Right kidney (tissue), 1 donor: ENCODE measurements at regions not wholly inside any gene's neighbourhood (a gene's known extent, or its start where the extent isn't known, plus 50 kb on each side); places are given as distances from the start of the nearest gene placed in this dataset.
A peak's percentile ranks its signal among the peaks of the same experiment; 100 is the strongest.
"Not testable (repeated sequence)": the region's sequence is repeated elsewhere in the genome, so short reads cannot be mapped to it uniquely, and the experiment has no call there.

Experiments
- DNase-seq: peaks from one replicate; pipeline ENCODE4 v3.0.0-alpha.2; 2016

DNA sequence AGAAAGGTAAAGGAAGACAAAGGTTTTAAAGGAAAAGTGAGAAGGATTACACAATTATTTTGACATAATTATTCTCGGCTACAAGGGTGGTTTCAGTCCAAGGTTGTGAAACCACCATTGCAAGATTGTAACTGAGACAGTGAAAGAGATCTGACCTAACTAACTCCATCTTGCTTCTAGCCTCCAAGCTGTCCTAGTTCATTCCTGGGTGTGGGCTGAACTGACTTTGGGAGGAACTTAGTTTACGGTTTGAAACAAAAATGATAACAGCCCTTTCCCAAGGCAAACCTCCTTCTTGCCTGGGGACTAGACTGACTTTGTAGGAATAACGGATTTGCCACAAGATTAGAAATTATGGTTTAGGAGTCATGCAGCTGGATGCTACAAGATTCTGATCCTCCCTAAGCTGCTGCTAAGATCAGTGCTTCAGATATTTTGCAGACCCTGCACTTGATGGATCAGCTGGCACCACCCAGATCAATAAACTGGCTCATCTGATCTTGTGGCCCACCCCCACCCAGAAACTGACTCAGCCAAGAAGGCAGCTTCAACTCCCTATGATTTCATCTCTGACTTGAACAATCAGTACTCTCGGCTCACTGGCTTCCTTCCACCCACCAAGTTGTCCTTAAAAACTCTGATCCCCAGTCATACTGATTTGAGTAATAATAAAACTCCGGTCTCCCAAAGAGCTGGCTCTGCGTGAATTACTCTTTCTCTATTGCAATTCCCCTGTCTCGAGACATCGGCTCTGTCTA lies 57.7 kb upstream of the AADACL2 start:
- DNase-seq: no peak

DNA sequence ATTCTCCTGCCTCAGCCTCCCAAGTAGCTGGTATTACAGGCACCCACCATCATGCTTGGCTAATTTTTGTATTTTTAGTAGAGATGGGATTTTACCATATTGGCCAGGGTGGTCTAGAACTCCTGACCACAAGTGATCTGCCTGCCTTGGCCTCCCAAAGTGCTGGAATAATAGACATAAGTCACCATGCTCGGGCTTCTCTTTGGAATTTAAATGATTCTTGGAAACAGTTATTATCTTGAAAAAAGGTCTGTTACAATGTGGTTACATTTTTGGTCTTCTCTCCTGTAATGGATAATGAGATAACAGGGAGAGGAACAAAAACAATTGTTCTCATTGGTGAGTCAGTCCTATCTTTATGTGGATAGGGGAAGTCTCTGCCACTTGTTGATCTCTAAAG lies 59.8 kb upstream of the AADACL2 start:
- DNase-seq: no peak

GRCh38 chr3:151667762-151668161 lies 66.0 kb upstream of the AADACL2 start:
- not testable (repeated sequence) for DNase-seq

DNA sequence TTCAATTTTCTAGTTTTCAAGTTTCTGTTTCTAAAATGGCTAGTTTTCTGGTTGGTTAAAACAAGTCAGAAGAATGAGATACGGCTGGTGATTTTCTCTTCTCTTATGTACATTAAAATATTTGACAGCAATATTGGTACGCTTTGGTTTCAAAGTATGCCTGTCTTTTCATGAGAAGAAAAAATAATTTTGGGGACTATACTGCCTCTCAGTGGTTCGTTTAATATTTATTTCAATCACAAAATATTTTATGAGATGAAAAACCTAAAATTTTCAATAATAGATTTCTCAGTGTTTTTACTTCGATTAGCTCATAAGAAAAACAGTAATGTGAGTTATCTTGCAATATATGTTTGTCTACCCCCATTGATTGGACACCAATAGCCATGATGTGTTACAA lies 72.8 kb upstream of the AADACL2 start:
- no peak for DNase-seq

- no peak for DNase-seq
Observed at GRCh38 chr3:151644986-151645385, 88.7 kb upstream of the AADACL2 start.

GRCh38 chr3:151644020-151644620 lies 89.6 kb upstream of the AADACL2 start:
- no peak for DNase-seq

DNA sequence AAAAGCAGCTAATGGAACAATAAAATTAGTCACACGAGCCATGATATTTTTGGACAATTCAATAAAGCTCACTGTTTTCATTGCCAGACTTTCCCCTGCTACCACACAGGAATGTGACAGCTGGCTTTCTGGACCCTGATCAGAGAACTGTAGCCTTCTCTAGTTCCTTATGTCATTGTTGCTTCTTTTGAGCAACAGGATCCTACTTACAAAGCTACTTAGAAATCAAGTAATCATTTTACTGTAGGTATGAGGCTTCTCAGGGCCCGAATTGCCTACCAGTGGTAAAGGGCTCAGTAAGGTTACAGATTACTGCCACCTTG lies 94.3 kb upstream of the AADACL2 start:
- DNase-seq: no peak

DNA sequence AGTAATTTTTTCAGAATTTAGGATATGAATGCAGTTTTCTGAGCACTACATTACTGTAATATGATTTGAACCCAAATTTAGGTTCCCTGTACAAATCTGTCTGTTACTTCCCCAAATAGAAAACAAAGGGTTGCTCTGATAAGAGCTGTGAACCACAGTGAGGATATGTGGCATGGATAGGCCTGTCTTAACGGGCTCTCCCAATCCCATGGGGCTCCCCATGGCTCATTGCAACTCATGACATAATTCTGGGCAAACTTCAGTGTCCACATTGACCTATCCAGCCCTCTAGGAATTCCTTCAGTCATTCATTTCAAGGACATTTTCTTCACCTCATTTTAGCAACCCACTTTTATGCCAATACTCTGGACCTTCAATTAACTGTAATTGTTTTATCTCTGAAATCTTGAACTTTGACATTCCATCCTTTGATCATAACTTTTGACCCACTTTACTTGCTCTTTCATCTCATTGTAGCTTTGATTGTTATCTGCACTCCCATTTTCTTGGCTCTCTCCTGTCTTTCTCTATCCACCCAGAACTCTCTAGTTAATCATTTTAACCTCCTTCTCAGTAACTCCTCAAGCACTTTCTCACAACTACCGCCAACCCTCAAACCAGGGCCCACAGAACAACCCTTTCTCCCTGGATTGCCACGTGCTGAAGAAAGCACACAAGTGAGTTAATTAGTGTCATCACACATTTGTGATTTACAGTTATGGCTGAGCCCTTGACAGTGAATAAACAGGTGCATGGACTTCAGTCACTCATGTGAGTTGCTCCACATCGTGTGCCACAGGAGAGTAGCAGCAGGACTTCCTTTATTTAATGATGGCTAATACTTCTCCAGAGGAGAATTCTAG lies 94.9 kb upstream of the AADACL2 start:
- peak; percentile 9 for DNase-seq

GRCh38 chr3:151635905-151636304 lies 97.8 kb upstream of the AADACL2 start:
- no peak for DNase-seq

DNA sequence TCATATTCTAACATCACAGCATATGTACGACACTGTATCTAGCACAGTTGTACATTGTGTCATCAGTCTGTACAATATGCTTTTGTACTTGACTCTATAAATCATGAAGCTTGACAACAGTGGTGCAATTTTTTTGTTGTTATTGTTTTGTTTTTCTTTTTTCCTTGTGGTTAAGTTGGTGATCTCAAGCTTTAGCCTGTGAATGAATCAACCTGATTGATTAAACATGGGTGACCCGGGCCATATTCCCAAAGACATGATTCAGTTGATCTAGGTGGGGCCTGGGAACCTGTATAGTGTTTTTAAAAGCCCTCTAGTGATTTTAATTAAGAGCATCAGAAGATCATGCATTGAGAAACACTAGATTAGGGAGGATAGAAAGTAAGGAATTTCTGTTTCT lies 101.8 kb upstream of the AADACL2 start:
- DNase-seq: no peak

- no peak for DNase-seq
Observed at GRCh38 chr3:151630938-151631441, 102.7 kb upstream of the AADACL2 start.

DNA sequence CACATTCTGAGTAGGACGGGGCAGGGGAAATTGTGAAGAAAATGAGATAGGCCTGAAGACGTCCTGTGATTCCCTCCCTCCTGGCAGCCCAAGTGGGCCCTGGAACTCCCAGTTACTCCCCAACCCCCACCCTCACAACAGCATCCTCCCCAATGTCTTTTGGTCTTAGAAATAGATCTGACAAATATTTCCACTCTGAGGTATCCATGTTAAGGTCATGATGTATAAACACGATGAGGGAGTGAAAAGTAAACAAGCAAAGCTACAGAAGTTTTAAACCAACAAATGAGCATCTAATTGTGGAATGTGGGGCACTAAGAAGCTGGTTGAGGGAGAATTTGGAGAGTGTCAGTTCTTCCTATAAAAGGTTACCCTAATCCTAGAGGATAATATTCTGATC lies 103.7 kb upstream of the AADACL2 start:
- DNase-seq: no peak

GRCh38 chr3:151625586-151625985 lies 108.1 kb upstream of the AADACL2 start:
- no peak for DNase-seq

GRCh38 chr3:151625086-151625485 lies 108.6 kb upstream of the AADACL2 start:
- DNase-seq: no peak

GRCh38 chr3:151620071-151620470 lies 113.7 kb upstream of the AADACL2 start:
- no peak for DNase-seq

GRCh38 chr3:151615464-151615863 lies 118.3 kb upstream of the AADACL2 start:
- DNase-seq: no peak

DNA sequence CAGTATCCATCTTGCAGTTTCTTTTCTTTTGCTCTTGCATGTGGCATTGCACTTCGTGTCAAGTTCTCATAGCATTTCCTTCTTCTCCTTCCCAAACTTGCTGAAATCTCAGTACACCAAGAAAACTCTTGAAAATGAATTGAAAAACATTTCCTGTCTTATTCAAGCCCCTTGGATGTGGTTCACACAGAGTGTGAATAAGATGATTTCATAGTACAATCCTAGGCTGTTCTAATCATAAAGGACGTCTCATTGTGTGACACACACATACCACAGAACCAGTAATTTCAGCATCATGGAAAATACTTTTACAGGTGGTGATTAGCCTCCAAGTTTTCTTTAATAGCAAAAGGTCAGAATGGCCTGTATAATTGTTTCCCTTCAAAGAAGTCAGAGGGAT lies 121.6 kb upstream of the AADACL2 start:
- DNase-seq: no peak

GRCh38 chr3:151611419-151611818 lies 122.3 kb upstream of the AADACL2 start:
- no peak for DNase-seq

DNA sequence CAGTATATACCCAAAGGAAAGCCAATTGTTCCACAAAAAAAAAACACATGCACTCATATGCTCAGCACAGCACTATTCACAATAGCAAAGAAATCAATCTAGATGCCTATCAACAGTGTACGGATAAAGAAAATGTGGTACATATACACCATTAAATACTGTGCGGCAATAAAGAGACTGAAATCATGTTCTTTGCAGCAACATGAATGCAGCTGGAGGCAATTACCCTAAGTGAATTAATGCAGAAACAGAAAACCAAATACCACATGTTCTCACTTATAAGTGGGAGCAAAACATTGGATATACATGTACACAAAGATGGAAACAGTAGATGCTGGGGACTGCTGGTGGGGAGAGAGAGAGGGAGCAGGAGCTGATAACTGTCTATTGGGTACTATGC lies 124.2 kb upstream of the AADACL2 start:
- DNase-seq: no peak

GRCh38 chr3:151604891-151605290 lies 128.8 kb upstream of the AADACL2 start:
- DNase-seq: no peak

DNA sequence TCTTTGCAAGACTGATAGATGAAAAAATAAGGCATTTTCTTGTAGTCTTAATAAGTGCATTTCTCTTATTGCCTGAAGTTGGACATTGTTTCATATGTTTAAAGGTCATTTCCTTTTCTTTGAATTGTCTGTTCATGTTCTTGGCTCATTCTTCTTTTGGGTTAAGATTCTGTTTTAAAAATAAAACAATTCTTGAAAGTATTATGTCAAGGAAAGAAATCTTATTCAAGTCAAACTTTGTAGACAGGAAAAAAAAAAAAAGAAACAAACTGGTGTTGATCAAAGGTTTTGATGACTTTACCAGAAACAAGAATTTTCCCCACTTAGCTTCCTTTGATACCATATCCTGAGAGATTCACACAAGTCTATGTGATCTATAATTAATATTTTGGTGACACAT lies 132.9 kb upstream of the AADACL2 start:
- DNase-seq: no peak

DNA sequence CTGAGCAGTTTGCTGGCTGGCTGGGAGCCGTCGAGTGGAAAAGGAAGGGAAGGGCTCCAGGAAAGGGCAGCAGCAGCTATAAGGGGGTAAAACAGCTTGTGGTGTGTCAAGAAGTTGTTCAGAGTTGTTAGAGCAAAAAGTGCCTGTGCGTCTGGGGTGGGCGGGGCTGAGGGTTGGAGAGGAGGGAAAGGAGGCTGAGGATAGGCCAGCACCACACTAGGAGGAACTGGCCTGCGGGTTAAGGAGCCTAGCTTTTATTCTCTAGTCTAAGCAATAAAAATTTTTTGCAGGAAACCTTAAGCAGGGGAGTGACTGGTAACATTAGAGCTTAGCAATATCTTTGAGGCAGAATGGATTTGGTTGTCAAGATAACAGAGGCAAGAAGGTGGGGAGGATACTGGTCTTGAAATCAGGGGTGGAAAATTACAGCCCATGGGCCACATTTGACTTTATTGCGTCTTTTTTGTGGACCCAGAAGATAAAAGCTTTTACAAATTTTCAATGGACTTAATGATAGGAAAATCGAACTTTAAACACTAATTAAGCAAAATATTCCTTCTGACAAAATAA lies 134.5 kb upstream of the AADACL2 start:
- no peak for DNase-seq

DNA sequence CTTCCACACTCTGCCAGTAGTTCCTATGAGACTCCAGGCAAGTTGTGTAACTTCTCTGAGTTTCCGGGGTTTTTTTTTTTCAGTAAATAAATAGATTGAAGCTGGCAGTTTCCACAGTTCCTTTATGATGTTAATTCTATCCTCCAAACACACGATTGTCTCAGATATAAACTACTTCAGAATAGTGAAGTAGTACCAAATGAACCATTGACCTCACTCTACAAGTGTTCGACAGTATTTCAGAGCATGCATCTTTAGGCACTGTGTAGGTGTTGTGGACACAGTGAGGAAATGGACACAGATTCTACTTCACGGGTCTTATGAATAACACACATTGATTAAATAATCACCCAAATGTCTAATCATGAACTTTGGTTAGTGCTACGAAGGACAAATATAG lies 136.1 kb upstream of the IGSF10 start:
- no peak for DNase-seq
